VCaP (cell line): ENCODE measurements at regions not wholly inside any gene's neighbourhood (a gene's known extent, or its start where the extent isn't known, plus 50 kb on each side); places are given as distances from the start of the nearest gene placed in this dataset.

Experiments used
- H3K27ac ChIP-seq: fragments of 450-650 bp; 2 replicates; pipeline ENCODE4 v1.5.1; 2017
- CTCF ChIP-seq: fragments of 450-650 bp; conservative IDR thresholded peaks from 2 replicates; pipeline ENCODE4 v1.5.1; 2017; ENCODE audit warnings: mild to moderate bottlenecking, moderate library complexity

GRCh38 chr7:32385316-32385956 is 104.7 kb downstream of the LSM5 start:
- H3K27ac ChIP-seq: no peak overlapping the region
- TF ChIP-seq CTCF: no peak

- no peak for TF ChIP-seq CTCF
Measured at GRCh38 chr7:32381024-32381601, 109.1 kb downstream of the LSM5 start.

GRCh38 chr7:32379510-32380112 is 110.6 kb downstream of the LSM5 start:
- no peak for TF ChIP-seq CTCF
- H3K27ac ChIP-seq: no peak overlapping the region

More at GRCh38 chr7:32381024-32381601, 109.1 kb downstream of the LSM5 start:
- no peak overlapping the region for H3K27ac ChIP-seq

- no peak overlapping the region for H3K27ac ChIP-seq
- no peak for TF ChIP-seq CTCF
Measured at GRCh38 chr7:32378988-32379387, 111.2 kb downstream of the LSM5 start.

- H3K27ac ChIP-seq: no peak overlapping the region
- no peak for TF ChIP-seq CTCF
Measured at GRCh38 chr7:32364581-32364980, 125.6 kb downstream of the LSM5 start.

- no peak overlapping the region for H3K27ac ChIP-seq
- TF ChIP-seq CTCF: no peak
Measured at GRCh38 chr7:32360127-32360526, 130.1 kb downstream of the LSM5 start.

GRCh38 chr7:32357535-32358277 is 132.5 kb downstream of the LSM5 start:
- peak; percentile 31; the same call in 1 of the 2 replicates for TF ChIP-seq CTCF
- H3K27ac ChIP-seq: no peak overlapping the region
